MM.1S (cell line): ENCODE measurements at regions not wholly inside any gene's neighbourhood (a gene's known extent, or its start where the extent isn't known, plus 50 kb on each side); places are given as distances from the start of the nearest gene placed in this dataset.
"Not testable (repeated sequence)": the region's sequence is repeated elsewhere in the genome, so short reads cannot be mapped to it uniquely, and the experiment has no call there.

Experiments used
- DNase-seq: peaks from one replicate; pipeline ENCODE4 v3.0.0-alpha.2; 2015
- H2AFZ ChIP-seq: fragments of 300-600 bp; sonication (generic); 2 replicates; pipeline ENCODE4 v1.6.0; 2016; ENCODE audit warnings: antibody characterized with exemption, low read length
- H3F3A ChIP-seq: fragments of 300-600 bp; sonication (generic); 2 replicates; pipeline ENCODE4 v1.6.1; 2016; ENCODE audit warnings: mild to moderate bottlenecking, antibody characterized with exemption, low read length, moderate library complexity, mixed read lengths; ENCODE audit not compliant: insufficient read depth
- H3K27ac ChIP-seq: fragments of 300-600 bp; sonication (generic); 2 replicates; pipeline ENCODE4 v1.5.1; 2016; ENCODE audit warnings: mild to moderate bottlenecking, low read length
- H3K27me3 ChIP-seq: fragments of 300-600 bp; sonication (generic); replicated peaks from 2 replicates; pipeline ENCODE4 v1.6.0; 2016; ENCODE audit warnings: low read length; ENCODE audit not compliant: insufficient read depth
- H3K36me3 ChIP-seq: fragments of 300-600 bp; sonication (generic); replicated peaks from 2 replicates; pipeline ENCODE4 v1.6.1; 2016; ENCODE audit warnings: mild to moderate bottlenecking, low read length, mixed read lengths; ENCODE audit not compliant: insufficient read depth
- H3K4me1 ChIP-seq: fragments of 300-600 bp; sonication (generic); 2 replicates; pipeline ENCODE4 v1.6.1; 2016; ENCODE audit warnings: low read length, mixed read lengths
- H3K4me2 ChIP-seq: fragments of 300-600 bp; sonication (generic); 2 replicates; pipeline ENCODE4 v1.6.0; 2016; ENCODE audit warnings: low read depth, low read length
- H3K4me3 ChIP-seq: fragments of 300-600 bp; sonication (generic); 2 replicates; pipeline ENCODE4 v1.5.1; 2016; ENCODE audit warnings: low read length, mixed read lengths
- H3K79me2 ChIP-seq: fragments of 300-600 bp; sonication (generic); 2 replicates; pipeline ENCODE4 v1.6.1; 2016; ENCODE audit warnings: mixed run types, low read length, mixed read lengths
- H3K9ac ChIP-seq: fragments of 300-600 bp; sonication (generic); 2 replicates; pipeline ENCODE4 v1.6.1; 2016; ENCODE audit warnings: low read length, mixed read lengths
- H3K9me2 ChIP-seq: fragments of 300-600 bp; sonication (generic); replicated peaks from 2 replicates; pipeline ENCODE4 v1.6.1; 2016; ENCODE audit warnings: mild to moderate bottlenecking, low read length, mixed read lengths; ENCODE audit not compliant: insufficient read depth
- H3K9me3 ChIP-seq: fragments of 300-600 bp; sonication (generic); replicated peaks from 2 replicates; pipeline ENCODE4 v1.6.1; 2016; ENCODE audit warnings: mild to moderate bottlenecking, low read length, mixed read lengths; ENCODE audit not compliant: insufficient read depth
- H4K20me1 ChIP-seq: fragments of 300-600 bp; sonication (generic); 2 replicates; pipeline ENCODE4 v1.6.1; 2016; ENCODE audit warnings: mild to moderate bottlenecking, low read length, moderate library complexity, mixed read lengths; ENCODE audit not compliant: insufficient read depth
- EZH2 ChIP-seq: fragments of 300-600 bp; sonication (generic); optimal IDR thresholded peaks from 2 replicates; pipeline ENCODE3; 2017; ENCODE audit warnings: low read depth, mild to moderate bottlenecking, antibody characterized with exemption, low read length, mixed read lengths
- EZH2phosphoT487 ChIP-seq: fragments of 300-600 bp; sonication (generic); IDR thresholded peaks from 2 replicates; pipeline ENCODE4 v1.6.1; 2018; ENCODE audit warnings: antibody characterized with exemption, low read length
- TF ChIP-seq, protein P1 (sequence below): fragments of 300-600 bp; sonication (generic); IDR thresholded peaks from 2 replicates; pipeline ENCODE4 v1.5.1; 2016; ENCODE audit warnings: antibody characterized with exemption, low read length, mixed read lengths

- H3F3A ChIP-seq: no peaks in the 10 kb centered on the region
- no peak overlapping the region for H2AFZ ChIP-seq
- TF ChIP-seq, protein P1, sequence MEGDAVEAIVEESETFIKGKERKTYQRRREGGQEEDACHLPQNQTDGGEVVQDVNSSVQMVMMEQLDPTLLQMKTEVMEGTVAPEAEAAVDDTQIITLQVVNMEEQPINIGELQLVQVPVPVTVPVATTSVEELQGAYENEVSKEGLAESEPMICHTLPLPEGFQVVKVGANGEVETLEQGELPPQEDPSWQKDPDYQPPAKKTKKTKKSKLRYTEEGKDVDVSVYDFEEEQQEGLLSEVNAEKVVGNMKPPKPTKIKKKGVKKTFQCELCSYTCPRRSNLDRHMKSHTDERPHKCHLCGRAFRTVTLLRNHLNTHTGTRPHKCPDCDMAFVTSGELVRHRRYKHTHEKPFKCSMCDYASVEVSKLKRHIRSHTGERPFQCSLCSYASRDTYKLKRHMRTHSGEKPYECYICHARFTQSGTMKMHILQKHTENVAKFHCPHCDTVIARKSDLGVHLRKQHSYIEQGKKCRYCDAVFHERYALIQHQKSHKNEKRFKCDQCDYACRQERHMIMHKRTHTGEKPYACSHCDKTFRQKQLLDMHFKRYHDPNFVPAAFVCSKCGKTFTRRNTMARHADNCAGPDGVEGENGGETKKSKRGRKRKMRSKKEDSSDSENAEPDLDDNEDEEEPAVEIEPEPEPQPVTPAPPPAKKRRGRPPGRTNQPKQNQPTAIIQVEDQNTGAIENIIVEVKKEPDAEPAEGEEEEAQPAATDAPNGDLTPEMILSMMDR: no peak
- no peak for TF ChIP-seq EZH2phosphoT487
- no peak for TF ChIP-seq EZH2
- H3K4me1 ChIP-seq: no peaks in the 10 kb centered on the region
- no peaks in the 10 kb centered on the region for H3K9me2 ChIP-seq
- H3K9ac ChIP-seq: no peak overlapping the region
- H3K4me3 ChIP-seq: no peak overlapping the region
- H3K27me3 ChIP-seq: no peaks in the 10 kb centered on the region
- no peaks in the 10 kb centered on the region for H4K20me1 ChIP-seq
- H3K4me2 ChIP-seq: no peak overlapping the region
- H3K27ac ChIP-seq: no peak overlapping the region
- DNase-seq: no peak
- H3K36me3 ChIP-seq: no peaks in the 10 kb centered on the region
- no peaks in the 10 kb centered on the region for H3K79me2 ChIP-seq
- H3K9me3 ChIP-seq: no peaks in the 10 kb centered on the region
These were observed 115.3 kb downstream of the ZNF664 start for GRCh38 chr12:124088217-124088907.

GRCh38 chr12:124089181-124089914, 116.3 kb downstream of the ZNF664 start:
- not testable (repeated sequence) for H3K9ac ChIP-seq, H3F3A ChIP-seq, H4K20me1 ChIP-seq, H3K79me2 ChIP-seq, H3K36me3 ChIP-seq, H3K4me2 ChIP-seq, H3K4me1 ChIP-seq, H3K9me2 ChIP-seq, H3K27me3 ChIP-seq, H3K27ac ChIP-seq, DNase-seq, H2AFZ ChIP-seq, H3K4me3 ChIP-seq, H3K9me3 ChIP-seq

GRCh38 chr12:124091835-124092234, 118.8 kb downstream of the ZNF664 start:
- TF ChIP-seq, protein P1: no peak
- TF ChIP-seq EZH2phosphoT487 (no peak), EZH2 (no peak)
- H2AFZ ChIP-seq: no peak overlapping the region

DNA sequence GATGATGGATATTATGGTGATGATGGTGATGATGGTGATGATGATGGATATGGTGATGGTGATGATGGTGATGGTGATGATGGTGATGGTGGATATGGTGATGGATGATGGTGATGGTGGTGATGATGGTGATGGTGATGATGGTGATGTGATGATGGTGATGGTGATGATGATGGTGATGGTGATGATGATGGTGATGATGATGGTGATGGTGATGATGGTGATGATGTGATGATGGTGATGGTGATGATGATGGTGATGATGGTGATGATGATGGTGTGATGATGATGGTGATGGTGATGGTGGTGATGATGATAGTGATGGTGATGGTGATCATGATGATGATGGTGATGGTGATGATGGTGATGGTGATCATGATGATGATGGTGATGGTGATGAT, 119.5 kb downstream of the ZNF664 start:
- not testable (repeated sequence) for H3K9me3 ChIP-seq, H2AFZ ChIP-seq, H3K27me3 ChIP-seq, H3K4me3 ChIP-seq, H4K20me1 ChIP-seq, H3K4me1 ChIP-seq, H3K9me2 ChIP-seq, H3K9ac ChIP-seq, H3K79me2 ChIP-seq, H3K27ac ChIP-seq, H3K36me3 ChIP-seq, H3K4me2 ChIP-seq, DNase-seq, H3F3A ChIP-seq

More at GRCh38 chr12:124091835-124092234, 118.8 kb downstream of the ZNF664 start:
- no peak overlapping the region for H3K27ac ChIP-seq
- H3K79me2 ChIP-seq: no peaks in the 10 kb centered on the region
- H3K4me3 ChIP-seq: no peak overlapping the region
- H3K4me2 ChIP-seq: no peak overlapping the region
- no peaks in the 10 kb centered on the region for H4K20me1 ChIP-seq
- no peaks in the 10 kb centered on the region for H3K27me3 ChIP-seq
- H3K9me3 ChIP-seq: no peaks in the 10 kb centered on the region
- no peaks in the 10 kb centered on the region for H3K4me1 ChIP-seq
- no peaks in the 10 kb centered on the region for H3K36me3 ChIP-seq
- H3K9me2 ChIP-seq: no peaks in the 10 kb centered on the region
- DNase-seq: no peak
- no peak overlapping the region for H3K9ac ChIP-seq
- no peaks in the 10 kb centered on the region for H3F3A ChIP-seq
